ENCODE measurements at regions not wholly inside any gene's neighbourhood (a gene's known extent, or its start where the extent isn't known, plus 50 kb on each side); places are given as distances from the start of the nearest gene placed in this dataset.

DNA sequence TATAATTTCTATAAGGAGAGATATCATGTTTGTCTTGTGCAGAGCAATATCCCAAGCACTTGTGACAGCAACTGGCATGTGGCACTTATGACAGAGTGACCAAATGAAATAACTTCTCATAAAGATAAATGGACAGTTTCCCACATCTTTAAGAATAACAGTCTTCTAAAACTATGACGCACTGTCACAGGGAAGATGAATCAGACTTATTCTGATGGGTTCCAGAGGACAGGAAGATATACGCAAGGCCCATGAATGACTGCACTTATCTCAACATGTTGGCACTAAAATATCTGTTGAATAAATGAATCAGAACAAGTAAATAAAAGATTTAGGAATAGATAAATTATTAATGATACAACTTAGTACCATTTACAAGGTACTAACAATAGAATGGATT, 465.8 kb upstream of the SYT1 start:
- TF ChIP-seq, protein P1, sequence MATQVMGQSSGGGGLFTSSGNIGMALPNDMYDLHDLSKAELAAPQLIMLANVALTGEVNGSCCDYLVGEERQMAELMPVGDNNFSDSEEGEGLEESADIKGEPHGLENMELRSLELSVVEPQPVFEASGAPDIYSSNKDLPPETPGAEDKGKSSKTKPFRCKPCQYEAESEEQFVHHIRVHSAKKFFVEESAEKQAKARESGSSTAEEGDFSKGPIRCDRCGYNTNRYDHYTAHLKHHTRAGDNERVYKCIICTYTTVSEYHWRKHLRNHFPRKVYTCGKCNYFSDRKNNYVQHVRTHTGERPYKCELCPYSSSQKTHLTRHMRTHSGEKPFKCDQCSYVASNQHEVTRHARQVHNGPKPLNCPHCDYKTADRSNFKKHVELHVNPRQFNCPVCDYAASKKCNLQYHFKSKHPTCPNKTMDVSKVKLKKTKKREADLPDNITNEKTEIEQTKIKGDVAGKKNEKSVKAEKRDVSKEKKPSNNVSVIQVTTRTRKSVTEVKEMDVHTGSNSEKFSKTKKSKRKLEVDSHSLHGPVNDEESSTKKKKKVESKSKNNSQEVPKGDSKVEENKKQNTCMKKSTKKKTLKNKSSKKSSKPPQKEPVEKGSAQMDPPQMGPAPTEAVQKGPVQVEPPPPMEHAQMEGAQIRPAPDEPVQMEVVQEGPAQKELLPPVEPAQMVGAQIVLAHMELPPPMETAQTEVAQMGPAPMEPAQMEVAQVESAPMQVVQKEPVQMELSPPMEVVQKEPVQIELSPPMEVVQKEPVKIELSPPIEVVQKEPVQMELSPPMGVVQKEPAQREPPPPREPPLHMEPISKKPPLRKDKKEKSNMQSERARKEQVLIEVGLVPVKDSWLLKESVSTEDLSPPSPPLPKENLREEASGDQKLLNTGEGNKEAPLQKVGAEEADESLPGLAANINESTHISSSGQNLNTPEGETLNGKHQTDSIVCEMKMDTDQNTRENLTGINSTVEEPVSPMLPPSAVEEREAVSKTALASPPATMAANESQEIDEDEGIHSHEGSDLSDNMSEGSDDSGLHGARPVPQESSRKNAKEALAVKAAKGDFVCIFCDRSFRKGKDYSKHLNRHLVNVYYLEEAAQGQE (IDR thresholded peaks at IDR 0.05; ENCODE audit: low read depth, low read length) = no peak
- TF ChIP-seq, protein P2, sequence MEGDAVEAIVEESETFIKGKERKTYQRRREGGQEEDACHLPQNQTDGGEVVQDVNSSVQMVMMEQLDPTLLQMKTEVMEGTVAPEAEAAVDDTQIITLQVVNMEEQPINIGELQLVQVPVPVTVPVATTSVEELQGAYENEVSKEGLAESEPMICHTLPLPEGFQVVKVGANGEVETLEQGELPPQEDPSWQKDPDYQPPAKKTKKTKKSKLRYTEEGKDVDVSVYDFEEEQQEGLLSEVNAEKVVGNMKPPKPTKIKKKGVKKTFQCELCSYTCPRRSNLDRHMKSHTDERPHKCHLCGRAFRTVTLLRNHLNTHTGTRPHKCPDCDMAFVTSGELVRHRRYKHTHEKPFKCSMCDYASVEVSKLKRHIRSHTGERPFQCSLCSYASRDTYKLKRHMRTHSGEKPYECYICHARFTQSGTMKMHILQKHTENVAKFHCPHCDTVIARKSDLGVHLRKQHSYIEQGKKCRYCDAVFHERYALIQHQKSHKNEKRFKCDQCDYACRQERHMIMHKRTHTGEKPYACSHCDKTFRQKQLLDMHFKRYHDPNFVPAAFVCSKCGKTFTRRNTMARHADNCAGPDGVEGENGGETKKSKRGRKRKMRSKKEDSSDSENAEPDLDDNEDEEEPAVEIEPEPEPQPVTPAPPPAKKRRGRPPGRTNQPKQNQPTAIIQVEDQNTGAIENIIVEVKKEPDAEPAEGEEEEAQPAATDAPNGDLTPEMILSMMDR (IDR thresholded peaks at IDR 0.05) = no peak
- TF ChIP-seq MXI1 (IDR thresholded peaks at IDR 0.05; ENCODE audit: low read depth, low read length) = no peak
